Endothelial cell of umbilical vein (primary cell): ENCODE measurements at regions not wholly inside any gene's neighbourhood (a gene's known extent, or its start where the extent isn't known, plus 50 kb on each side); places are given as distances from the start of the nearest gene placed in this dataset.

Source experiments
- BruUV-seq: library from RNA; stranded (reverse); fragments of 400-500 nt; replicated peaks from 2 replicates; lab custom pipeline; 2021; lab: Mats Ljungman, UMichigan
- CTCF ChIA-PET: fragments of 300-600, 350-600 bp; sonication (Branson Sonifier 250); formaldehyde crosslinking; loops from one replicate; lab custom pipeline; 2021; ENCODE audit warnings: antibody characterized with exemption, inconsistent platforms; lab: Charles Lee
- POLR2A ChIA-PET: fragments of 300-600, 350-600 bp; sonication (Branson Sonifier 250); formaldehyde crosslinking; loops from one replicate; lab custom pipeline; 2021; ENCODE audit warnings: antibody characterized with exemption, inconsistent platforms; lab: Charles Lee
- DNase-seq: peaks from one replicate; pipeline ENCODE4 v3.0.0-alpha.2; 2011; ENCODE audit warnings: low read depth, low spot score
- FAIRE-seq: peaks from 2 replicates; lab custom pipeline; 2011; peaks lifted over from hg19 to GRCh38; lab: Jason Lieb, UNC
- H2AFZ ChIP-seq: 2 replicates; pipeline ENCODE4 v1.6.0; 2012; ENCODE audit warnings: low read depth, low read length, control low read depth, inconsistent platforms
- H3K27ac ChIP-seq: 2 replicates; pipeline ENCODE4 v1.5.1; 2011; ENCODE audit warnings: low read depth, mild to moderate bottlenecking, control low read depth, low read length, moderate library complexity; ENCODE audit not compliant: insufficient read depth
- H3K27me3 ChIP-seq, 2 experiments: 2 replicates each; pipeline versions ENCODE4 v1.6.0 to v1.6.1; 2011; ENCODE audit warnings: low read length in 2 of 2, mixed read lengths in 1 of 2; ENCODE audit not compliant: control insufficient read depth in 2 of 2, insufficient read depth in 2 of 2
- H3K36me3 ChIP-seq, 2 experiments: 2 replicates in 1 of 2; 3 replicates in 1 of 2; pipeline ENCODE4 v1.5.1; 2011; ENCODE audit warnings: low read length in 2 of 2, mild to moderate bottlenecking in 1 of 2, moderate library complexity in 1 of 2; ENCODE audit not compliant: control insufficient read depth in 2 of 2, insufficient read depth in 2 of 2; ENCODE audit errors: extremely low read depth in 1 of 2
- H3K4me1 ChIP-seq: 3 replicates; pipeline ENCODE4 v1.5.1; 2011; ENCODE audit warnings: mild to moderate bottlenecking, low read length; ENCODE audit not compliant: control insufficient read depth, insufficient read depth; ENCODE audit errors: extremely low read depth
- H3K4me2 ChIP-seq: 2 replicates; pipeline ENCODE4 v1.6.1; 2011; ENCODE audit warnings: low read length, control low read depth, mixed read lengths; ENCODE audit not compliant: insufficient read depth
- H3K4me3 ChIP-seq, 3 experiments: fragments of 200-600 bp in 1 of 3; sonication (generic), shearing (Covaris generic) in 1 of 3; replicated peaks in 1 of 3; 2 replicates each; pipeline ENCODE4 v1.5.1; 2011 to 2016; ENCODE audit warnings: control low read depth in 3 of 3, low read length in 3 of 3, mild to moderate bottlenecking in 2 of 3, inconsistent platforms in 1 of 3, low read depth in 1 of 3, moderate library complexity in 1 of 3; ENCODE audit not compliant: insufficient read depth in 1 of 3
- H3K79me2 ChIP-seq: 2 replicates; pipeline ENCODE4 v1.6.0; 2012; ENCODE audit warnings: low read length, inconsistent platforms; ENCODE audit not compliant: control insufficient read depth, insufficient read depth
- H3K9ac ChIP-seq: replicated peaks from 2 replicates; pipeline ENCODE3; 2011; ENCODE audit warnings: low read length, control low read depth; ENCODE audit not compliant: insufficient read depth; ENCODE audit errors: extremely low read depth
- H3K9me1 ChIP-seq: replicated peaks from 3 replicates; pipeline ENCODE4 v1.6.0; 2011; ENCODE audit warnings: mild to moderate bottlenecking, low read length; ENCODE audit not compliant: control insufficient read depth, insufficient read depth; ENCODE audit errors: extremely low read depth
- H3K9me3 ChIP-seq: replicated peaks from 2 replicates; pipeline ENCODE4 v1.5.1; 2012; ENCODE audit warnings: low read length, inconsistent platforms; ENCODE audit not compliant: control insufficient read depth, insufficient read depth
- H4K20me1 ChIP-seq: replicated peaks from 2 replicates; pipeline ENCODE3; 2011; ENCODE audit warnings: mild to moderate bottlenecking, low read length; ENCODE audit not compliant: control insufficient read depth, insufficient read depth; ENCODE audit errors: extremely low read depth
- EZH2 ChIP-seq: IDR thresholded peaks from 2 replicates; pipeline ENCODE4 v1.6.1; 2012; ENCODE audit warnings: borderline replicate concordance, low read depth, mild to moderate bottlenecking, moderate library complexity, low read length, inconsistent platforms; ENCODE audit not compliant: severe bottlenecking
- FOS ChIP-seq: IDR thresholded peaks from 2 replicates; pipeline ENCODE4 v1.6.1; 2011; ENCODE audit warnings: mild to moderate bottlenecking, low read length, moderate library complexity, borderline replicate concordance; ENCODE audit not compliant: insufficient read depth
- GATA2 ChIP-seq: IDR thresholded peaks from 2 replicates; pipeline ENCODE4 v1.7.0; 2011; ENCODE audit warnings: low read depth, mild to moderate bottlenecking, moderate library complexity, mixed read lengths, low read length; ENCODE audit not compliant: insufficient read length, insufficient read depth
- JUN ChIP-seq: IDR thresholded peaks from 2 replicates; pipeline ENCODE4 v1.6.1; 2011; ENCODE audit warnings: borderline replicate concordance, low read depth; ENCODE audit not compliant: insufficient read length, insufficient read depth
- MYC ChIP-seq: IDR thresholded peaks from one replicate; pipeline ENCODE4 v1.6.1; 2011; ENCODE audit warnings: mild to moderate bottlenecking, low read depth, low read length
- POLR2A ChIP-seq: IDR thresholded peaks from 2 replicates; pipeline ENCODE4 v1.6.1; 2012; ENCODE audit warnings: low read depth, mild to moderate bottlenecking, control low read depth, low read length
- POLR2AphosphoS5 ChIP-seq: IDR thresholded peaks from 2 replicates; pipeline ENCODE4 v1.6.1; 2012; ENCODE audit warnings: low read depth, mild to moderate bottlenecking, control low read depth, low read length, moderate library complexity; ENCODE audit not compliant: insufficient read depth
- dilution Hi-C: fragments of 300-500 bp; cut with MboI; formaldehyde crosslinking; loops from one replicate; pipeline ENCODE4 v1.15.0; 2019; ENCODE audit warnings: low sequenced_read_pairs; ENCODE audit not compliant: extremely low pct_ligation_motif_present
- intact Hi-C: fragments of 100-400 bp; cut with micrococcal nuclease; formaldehyde crosslinking; loops from one replicate; pipeline ENCODE4 v1.10.0; 2022
- TF ChIP-seq, protein P1 (sequence below): IDR thresholded peaks from 2 replicates; pipeline ENCODE4 v1.6.1; 2011; ENCODE audit not compliant: insufficient read depth, insufficient read length
- TF ChIP-seq, protein P2 (sequence below), 2 donors: IDR thresholded peaks; 1 replicate in 1 of 2; 2 replicates in 1 of 2; pipeline ENCODE4 v1.5.1; 2011; ENCODE audit warnings: low read length in 2 of 2, mild to moderate bottlenecking in 2 of 2, moderate library complexity in 2 of 2, control low read depth in 1 of 2, inconsistent platforms in 1 of 2, low read depth in 1 of 2; ENCODE audit not compliant: insufficient read depth in 1 of 2; ENCODE audit errors: extremely low read depth in 1 of 2

DNA sequence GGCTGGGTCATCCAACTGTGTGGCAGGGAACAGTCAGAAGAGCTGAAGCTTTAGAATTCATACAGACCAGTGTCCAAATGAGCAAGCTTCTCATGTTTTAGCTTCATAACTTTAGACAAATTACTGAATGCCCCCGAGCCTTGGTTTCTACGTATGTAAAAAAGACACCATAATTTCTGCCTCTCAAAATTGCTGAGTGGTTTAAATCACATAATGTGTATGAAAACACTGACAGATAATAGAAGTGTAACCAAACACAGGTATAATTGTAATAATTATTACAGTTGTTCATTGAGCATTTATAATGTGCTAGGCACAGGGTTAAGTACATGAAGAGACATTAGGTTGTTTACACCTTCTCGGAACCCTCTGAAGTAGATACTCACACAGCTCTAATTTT is 207.2 kb downstream of the IGSF11 start:
- FAIRE-seq (no peak), DNase-seq (no peak)
- H3K79me2 ChIP-seq = no peaks in the 10 kb centered on the region
- TF ChIP-seq MYC (no peak), POLR2A (no peak), GATA2 (no peak), POLR2AphosphoS5 (no peak), FOS (no peak), JUN (no peak), EZH2 (no peak)
- TF ChIP-seq, protein P1, sequence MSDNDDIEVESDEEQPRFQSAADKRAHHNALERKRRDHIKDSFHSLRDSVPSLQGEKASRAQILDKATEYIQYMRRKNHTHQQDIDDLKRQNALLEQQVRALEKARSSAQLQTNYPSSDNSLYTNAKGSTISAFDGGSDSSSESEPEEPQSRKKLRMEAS = no peak
- TF ChIP-seq, protein P2, sequence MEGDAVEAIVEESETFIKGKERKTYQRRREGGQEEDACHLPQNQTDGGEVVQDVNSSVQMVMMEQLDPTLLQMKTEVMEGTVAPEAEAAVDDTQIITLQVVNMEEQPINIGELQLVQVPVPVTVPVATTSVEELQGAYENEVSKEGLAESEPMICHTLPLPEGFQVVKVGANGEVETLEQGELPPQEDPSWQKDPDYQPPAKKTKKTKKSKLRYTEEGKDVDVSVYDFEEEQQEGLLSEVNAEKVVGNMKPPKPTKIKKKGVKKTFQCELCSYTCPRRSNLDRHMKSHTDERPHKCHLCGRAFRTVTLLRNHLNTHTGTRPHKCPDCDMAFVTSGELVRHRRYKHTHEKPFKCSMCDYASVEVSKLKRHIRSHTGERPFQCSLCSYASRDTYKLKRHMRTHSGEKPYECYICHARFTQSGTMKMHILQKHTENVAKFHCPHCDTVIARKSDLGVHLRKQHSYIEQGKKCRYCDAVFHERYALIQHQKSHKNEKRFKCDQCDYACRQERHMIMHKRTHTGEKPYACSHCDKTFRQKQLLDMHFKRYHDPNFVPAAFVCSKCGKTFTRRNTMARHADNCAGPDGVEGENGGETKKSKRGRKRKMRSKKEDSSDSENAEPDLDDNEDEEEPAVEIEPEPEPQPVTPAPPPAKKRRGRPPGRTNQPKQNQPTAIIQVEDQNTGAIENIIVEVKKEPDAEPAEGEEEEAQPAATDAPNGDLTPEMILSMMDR (IDR thresholded peaks at IDR 0.05; ENCODE audit: extremely low read depth in 1 of 2, insufficient read depth in 1 of 2, low read depth in 1 of 2, low read length in 2 of 2) = no peak
- no peaks in the 10 kb centered on the region for H3K4me1 ChIP-seq
- ChIA-PET POLR2A (no interaction called here), CTCF (no interaction called here)
- H3K4me2 ChIP-seq = no peak overlapping the region
- H4K20me1 ChIP-seq = no peaks in the 10 kb centered on the region
- H2AFZ ChIP-seq = no peak overlapping the region
- dilution Hi-C loops (no loop called here), intact Hi-C loops (no loop called here)
- H3K27me3 ChIP-seq = no peaks in the 10 kb centered on the region
- BruUV-seq = no TSS peak
- no peaks in the 10 kb centered on the region for H3K36me3 ChIP-seq
- H3K27ac ChIP-seq = no peak overlapping the region
- H3K9me3 ChIP-seq = no peaks in the 10 kb centered on the region
- H3K9ac ChIP-seq = no peak overlapping the region
- no peaks in the 10 kb centered on the region for H3K9me1 ChIP-seq
- H3K4me3 ChIP-seq = no peak overlapping the region
